ENCODE measurements at regions not wholly inside any gene's neighbourhood (a gene's known extent, or its start where the extent isn't known, plus 50 kb on each side); places are given as distances from the start of the nearest gene placed in this dataset.

DNA sequence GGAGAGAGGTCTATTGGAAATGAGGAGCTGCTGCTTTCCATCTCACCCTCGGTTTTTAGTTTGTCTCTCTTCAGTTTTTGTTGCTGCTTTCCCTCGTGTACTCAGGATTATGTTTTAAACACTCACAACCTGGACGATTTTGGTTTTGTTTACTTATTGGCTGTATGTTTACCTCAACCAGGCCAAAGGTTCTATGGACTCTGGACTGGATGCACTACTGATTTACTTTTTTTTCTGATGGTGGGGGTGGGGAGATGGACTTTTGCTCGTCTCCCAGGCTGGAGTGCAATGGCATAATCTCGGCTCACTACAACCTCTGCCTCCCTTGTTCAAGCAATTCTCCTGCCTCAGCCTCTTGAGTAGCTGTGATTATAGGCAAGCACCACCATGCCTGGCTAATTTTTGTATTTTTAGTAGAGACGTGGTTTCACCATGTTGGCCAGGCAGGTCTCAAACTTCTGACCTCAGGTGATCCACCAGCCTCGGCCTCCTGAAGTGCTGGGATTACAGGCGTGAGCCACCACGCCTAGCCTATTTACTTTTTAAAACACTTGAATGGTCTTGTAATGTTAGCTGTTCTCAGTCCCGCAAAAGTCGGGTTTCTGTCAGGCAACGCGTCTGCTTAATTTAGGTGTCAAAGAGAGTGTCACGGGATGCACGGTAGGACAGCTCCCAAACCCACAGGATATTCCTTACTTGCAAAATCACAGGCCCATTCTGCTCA is 148.2 kb upstream of the RIPOR2 start:
- Histone ChIP-seq H3K9me3 (ENCODE audit: control insufficient read depth, insufficient read depth, low read length) (no peaks in the 10 kb centered on the region), H3K9ac (ENCODE audit: low read depth, low read length) (no peak overlapping the region), H3K4me1 (ENCODE audit: insufficient read depth, low read length) (peaks cover 9% of the 10 kb centered on the region; the same call in 1 of the 2 replicates), H3K36me3 (ENCODE audit: insufficient read depth, low read length) (no peaks in the 10 kb centered on the region)

DNA sequence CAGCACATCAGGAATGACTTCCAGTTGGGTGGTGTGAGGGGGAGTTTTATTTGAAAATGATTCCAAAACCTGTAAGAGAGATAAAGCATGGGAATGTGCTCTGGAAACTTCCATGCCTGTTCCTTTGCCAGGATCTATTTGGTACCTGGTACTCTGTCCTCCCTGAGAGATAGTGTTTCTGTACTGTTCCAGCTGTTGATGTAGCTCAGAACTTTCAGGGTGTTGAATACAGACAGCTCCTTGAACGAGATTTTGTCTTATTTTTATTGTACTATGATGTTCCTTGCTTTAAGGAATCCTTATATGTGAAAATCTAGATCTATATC is 148.7 kb upstream of the RIPOR2 start:
- Histone ChIP-seq H3K36me3 (ENCODE audit: insufficient read depth, low read length) (no peaks in the 10 kb centered on the region), H3K9ac (ENCODE audit: low read depth, low read length) (no peak overlapping the region), H3K4me1 (ENCODE audit: insufficient read depth, low read length) (peaks cover 9% of the 10 kb centered on the region; the same call in 1 of the 2 replicates), H3K9me3 (ENCODE audit: control insufficient read depth, insufficient read depth, low read length) (no peaks in the 10 kb centered on the region)

GRCh38 chr6:25085756-25086155 is 150.0 kb upstream of the RIPOR2 start:
- Histone ChIP-seq H3K36me3 (ENCODE audit: insufficient read depth, low read length) (no peaks in the 10 kb centered on the region), H3K9me3 (ENCODE audit: control insufficient read depth, insufficient read depth, low read length) (no peaks in the 10 kb centered on the region), H3K4me1 (ENCODE audit: insufficient read depth, low read length) (peaks cover 9% of the 10 kb centered on the region; the same call in 1 of the 2 replicates), H3K9ac (ENCODE audit: low read depth, low read length) (no peak overlapping the region)

DNA sequence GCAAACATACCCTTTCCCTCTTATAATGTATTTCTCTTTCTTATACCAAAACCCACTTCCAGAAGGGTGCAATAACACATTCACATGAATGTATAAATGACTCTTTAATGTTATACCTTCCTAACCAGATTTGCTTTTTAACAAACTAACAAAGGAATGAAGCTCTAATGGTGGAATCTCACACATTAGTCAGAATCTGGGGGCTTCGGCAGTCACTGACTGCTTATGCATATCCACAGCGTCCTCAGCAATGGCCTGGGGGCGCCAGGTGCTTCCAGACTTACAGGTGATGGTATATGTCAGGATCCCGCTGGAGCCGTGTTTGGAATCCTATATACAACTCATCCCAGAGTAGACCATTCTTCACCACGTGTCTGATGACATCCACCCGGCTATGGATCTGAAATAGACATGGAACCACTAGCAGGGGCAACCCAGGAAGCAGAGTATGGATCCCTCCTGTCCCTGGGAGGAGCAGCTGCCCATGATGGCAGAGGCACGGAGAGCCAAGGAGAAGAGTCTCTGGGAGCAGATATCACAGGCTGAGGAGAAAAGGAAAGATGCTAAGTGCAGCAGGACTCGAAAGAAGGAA is 150.8 kb upstream of the RIPOR2 start:
- H3K36me3 ChIP-seq (ENCODE audit: insufficient read depth, low read length): no peaks in the 10 kb centered on the region
- no peaks in the 10 kb centered on the region for H3K9me3 ChIP-seq (ENCODE audit: control insufficient read depth, insufficient read depth, low read length)
- peaks cover 9% of the 10 kb centered on the region; the same call in 1 of the 2 replicates for H3K4me1 ChIP-seq (ENCODE audit: insufficient read depth, low read length)
- H3K9ac ChIP-seq (ENCODE audit: low read depth, low read length): no peak overlapping the region

GRCh38 chr6:25088513-25088912 is 152.8 kb upstream of the RIPOR2 start:
- H3K4me1 ChIP-seq (ENCODE audit: insufficient read depth, low read length): peaks cover 9% of the 10 kb centered on the region; the same call in 1 of the 2 replicates
- no peaks in the 10 kb centered on the region for H3K9me3 ChIP-seq (ENCODE audit: control insufficient read depth, insufficient read depth, low read length)
- no peaks in the 10 kb centered on the region for H3K36me3 ChIP-seq (ENCODE audit: insufficient read depth, low read length)
- no peak overlapping the region for H3K9ac ChIP-seq (ENCODE audit: low read depth, low read length)

DNA sequence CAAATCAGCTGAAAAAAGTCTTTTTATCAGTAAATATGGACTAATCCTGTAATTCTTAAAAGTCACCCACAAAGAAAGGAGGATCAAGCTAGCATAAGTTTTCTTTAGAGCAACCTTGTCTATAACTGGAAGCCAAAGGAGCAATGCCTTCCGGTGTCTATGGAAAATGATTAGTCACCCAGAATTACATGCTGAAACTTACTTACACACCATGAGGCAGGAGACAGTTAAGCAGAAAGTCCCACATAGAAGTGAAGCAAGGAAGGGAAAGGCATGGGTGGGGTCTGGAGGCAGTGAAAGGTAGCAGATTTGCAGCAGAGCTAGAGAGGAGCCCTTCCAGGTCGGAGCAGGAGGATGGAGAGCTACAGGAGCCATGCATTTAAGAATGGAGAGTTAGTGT is 153.7 kb upstream of the RIPOR2 start:
- Histone ChIP-seq H3K9ac (ENCODE audit: low read depth, low read length) (no peak overlapping the region), H3K9me3 (ENCODE audit: control insufficient read depth, insufficient read depth, low read length) (no peaks in the 10 kb centered on the region), H3K36me3 (ENCODE audit: insufficient read depth, low read length) (no peaks in the 10 kb centered on the region), H3K4me1 (ENCODE audit: insufficient read depth, low read length) (peaks cover 9% of the 10 kb centered on the region; the same call in 1 of the 2 replicates)

GRCh38 chr6:25094726-25095125 is 159.0 kb upstream of the RIPOR2 start:
- Histone ChIP-seq H3K9ac (ENCODE audit: low read depth, low read length) (no peak overlapping the region), H3K4me1 (ENCODE audit: insufficient read depth, low read length) (no peaks in the 10 kb centered on the region), H3K9me3 (ENCODE audit: control insufficient read depth, insufficient read depth, low read length) (no peaks in the 10 kb centered on the region), H3K36me3 (ENCODE audit: insufficient read depth, low read length) (no peaks in the 10 kb centered on the region)

GRCh38 chr6:25100288-25100687 is 164.5 kb upstream of the RIPOR2 start:
- H3K9me3 ChIP-seq (ENCODE audit: control insufficient read depth, insufficient read depth, low read length): no peaks in the 10 kb centered on the region
- no peaks in the 10 kb centered on the region for H3K4me1 ChIP-seq (ENCODE audit: insufficient read depth, low read length)
- H3K9ac ChIP-seq (ENCODE audit: low read depth, low read length): no peak overlapping the region
- no peaks in the 10 kb centered on the region for H3K36me3 ChIP-seq (ENCODE audit: insufficient read depth, low read length)

DNA sequence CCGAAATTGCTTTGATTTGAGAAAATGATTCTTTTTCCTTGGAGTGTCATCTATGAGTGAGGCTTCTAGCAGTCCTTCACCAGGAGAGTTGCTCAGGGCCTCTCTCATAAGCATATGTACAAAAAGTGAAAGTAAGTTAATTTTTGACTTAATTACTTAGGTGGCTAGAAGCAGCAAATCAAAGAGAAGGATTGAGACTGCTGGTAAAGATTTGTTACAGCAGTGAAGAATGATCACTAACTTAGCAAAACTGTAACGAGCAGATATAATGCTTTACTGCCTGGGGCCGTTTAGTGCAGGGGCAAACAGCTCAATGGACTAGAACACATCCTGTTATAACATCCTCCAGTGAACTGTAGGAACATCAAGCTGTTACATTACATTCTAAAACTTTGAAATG is 167.8 kb upstream of the RIPOR2 start:
- Histone ChIP-seq H3K4me1 (ENCODE audit: insufficient read depth, low read length) (no peaks in the 10 kb centered on the region), H3K9me3 (ENCODE audit: control insufficient read depth, insufficient read depth, low read length) (no peaks in the 10 kb centered on the region), H3K36me3 (ENCODE audit: insufficient read depth, low read length) (no peaks in the 10 kb centered on the region), H3K9ac (ENCODE audit: low read depth, low read length) (no peak overlapping the region)

GRCh38 chr6:25105070-25105925 is 169.5 kb upstream of the RIPOR2 start:
- Histone ChIP-seq H3K9me3 (ENCODE audit: control insufficient read depth, insufficient read depth, low read length) (no peaks in the 10 kb centered on the region), H3K36me3 (ENCODE audit: insufficient read depth, low read length) (no peaks in the 10 kb centered on the region), H3K4me1 (ENCODE audit: insufficient read depth, low read length) (no peaks in the 10 kb centered on the region), H3K9ac (ENCODE audit: low read depth, low read length) (no peak overlapping the region)

DNA sequence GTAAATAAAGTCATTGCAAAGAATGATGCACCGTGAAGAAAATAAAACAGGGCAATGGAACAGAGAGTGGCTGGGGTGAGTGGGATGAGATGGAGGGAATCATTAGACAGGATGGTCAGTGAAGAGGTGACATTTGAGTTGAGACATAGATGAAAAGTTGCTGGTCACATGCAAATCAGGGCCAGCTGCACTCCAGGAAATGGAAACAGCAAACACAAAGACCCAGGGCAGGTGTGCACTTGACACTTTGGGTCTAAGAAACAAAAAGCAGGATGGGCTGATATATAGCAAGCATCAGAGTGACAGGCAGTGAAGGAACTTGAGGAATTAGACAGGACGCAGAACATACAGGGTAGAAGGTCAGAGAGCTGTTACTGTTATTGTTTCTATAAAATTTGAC is 171.5 kb upstream of the RIPOR2 start:
- H3K9me3 ChIP-seq (ENCODE audit: control insufficient read depth, insufficient read depth, low read length): no peaks in the 10 kb centered on the region
- no peak overlapping the region for H3K9ac ChIP-seq (ENCODE audit: low read depth, low read length)
- H3K36me3 ChIP-seq (ENCODE audit: insufficient read depth, low read length): no peaks in the 10 kb centered on the region
- no peaks in the 10 kb centered on the region for H3K4me1 ChIP-seq (ENCODE audit: insufficient read depth, low read length)

GRCh38 chr6:25111782-25112181 is 167.4 kb upstream of the CARMIL1 start:
- H3K36me3 ChIP-seq (ENCODE audit: insufficient read depth, low read length): no peaks in the 10 kb centered on the region

DNA sequence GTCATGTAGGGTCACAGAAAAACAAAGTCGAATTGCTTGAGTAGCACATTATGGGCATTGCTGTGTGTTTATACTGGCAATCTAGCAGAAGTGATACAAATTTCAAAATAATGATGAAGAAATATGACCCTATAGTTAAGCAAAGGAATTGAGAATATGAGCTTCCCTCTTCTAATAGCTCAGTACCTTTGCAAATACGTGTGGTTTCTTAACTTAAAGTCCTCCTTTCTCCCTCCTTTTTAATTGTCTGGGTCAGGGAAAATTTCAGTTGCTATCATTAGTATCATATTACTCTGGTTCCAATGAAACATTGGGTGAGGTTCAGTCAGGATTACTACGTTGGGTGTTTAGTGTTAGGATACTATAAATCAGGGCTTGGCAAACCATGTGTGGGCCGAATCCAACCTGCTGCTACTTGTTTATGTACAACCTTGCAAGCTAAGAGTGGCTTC is 166.8 kb upstream of the CARMIL1 start:
- no peaks in the 10 kb centered on the region for H3K4me1 ChIP-seq (ENCODE audit: insufficient read depth, low read length)
- no peak overlapping the region for H3K9ac ChIP-seq (ENCODE audit: low read depth, low read length)
- H3K9me3 ChIP-seq (ENCODE audit: control insufficient read depth, insufficient read depth, low read length): no peaks in the 10 kb centered on the region
- H3K36me3 ChIP-seq (ENCODE audit: insufficient read depth, low read length): no peaks in the 10 kb centered on the region

More at GRCh38 chr6:25111782-25112181, 167.4 kb upstream of the CARMIL1 start:
- H3K4me1 ChIP-seq (ENCODE audit: insufficient read depth, low read length): no peaks in the 10 kb centered on the region
- H3K9me3 ChIP-seq (ENCODE audit: control insufficient read depth, insufficient read depth, low read length): no peaks in the 10 kb centered on the region
- no peak overlapping the region for H3K9ac ChIP-seq (ENCODE audit: low read depth, low read length)

DNA sequence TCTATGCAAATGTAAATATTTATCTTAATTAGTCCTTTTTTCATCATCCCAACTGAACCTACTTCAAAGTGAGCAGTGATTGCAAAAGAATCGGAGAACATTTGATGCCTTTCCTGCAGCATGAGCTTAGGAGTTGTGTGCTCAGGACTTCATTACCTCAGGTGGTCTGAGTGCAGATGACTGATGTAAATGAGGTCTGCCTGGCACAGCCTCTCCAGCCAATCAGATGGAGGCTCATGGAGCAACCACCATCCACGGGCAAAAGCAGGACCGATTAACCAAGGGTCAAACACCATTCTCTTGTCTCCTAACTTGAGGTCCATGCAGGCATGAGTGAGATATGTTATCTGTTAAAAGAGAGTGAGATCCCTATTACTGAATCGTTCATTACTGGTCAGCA is 165.7 kb upstream of the CARMIL1 start:
- no peaks in the 10 kb centered on the region for H3K9me3 ChIP-seq (ENCODE audit: control insufficient read depth, insufficient read depth, low read length)
- no peaks in the 10 kb centered on the region for H3K4me1 ChIP-seq (ENCODE audit: insufficient read depth, low read length)
- no peak overlapping the region for H3K9ac ChIP-seq (ENCODE audit: low read depth, low read length)
- no peaks in the 10 kb centered on the region for H3K36me3 ChIP-seq (ENCODE audit: insufficient read depth, low read length)
